Sigmoid colon (tissue), 4 donors: ENCODE measurements at regions not wholly inside any gene's neighbourhood (a gene's known extent, or its start where the extent isn't known, plus 50 kb on each side); places are given as distances from the start of the nearest gene placed in this dataset.

Source experiments
- CTCF ChIP-seq, 4 experiments: fragments of 450-650 bp in 3 of 4; fragments of 200-600 bp in 1 of 4; IDR thresholded peaks; one replicate each; pipeline ENCODE4 v1.5.1; 2016 to 2019; ENCODE audit warnings: antibody characterized with exemption in 4 of 4, mild to moderate bottlenecking in 3 of 4, moderate library complexity in 2 of 4
- POLR2AphosphoS5 ChIP-seq, 4 donors: sonication (generic); formaldehyde crosslinking; IDR thresholded peaks; one replicate each; pipeline ENCODE4 v1.6.1; 2017; ENCODE audit warnings: antibody characterized with exemption in 4 of 4

DNA sequence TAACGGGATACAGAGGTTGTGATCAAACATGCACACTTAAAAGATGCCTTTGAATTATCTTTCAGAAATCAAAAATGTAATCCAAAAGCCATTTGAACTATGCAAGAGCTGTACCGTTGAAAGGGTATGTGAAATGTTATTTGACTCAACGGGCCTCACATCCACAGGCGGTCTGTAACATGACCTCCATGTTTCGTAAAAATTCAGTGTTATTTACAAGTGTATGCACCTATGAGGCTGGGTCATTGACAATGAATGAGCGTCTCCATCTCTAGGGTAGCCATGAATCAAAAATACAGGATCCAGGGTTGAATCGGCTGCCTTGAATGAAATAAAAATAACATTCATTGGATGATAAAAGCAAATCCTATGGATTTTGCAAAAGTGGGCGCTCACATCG is 100.1 kb downstream of the CRLF2 start:
- no peak for TF ChIP-seq CTCF (IDR thresholded peaks at IDR 0.05)
- TF ChIP-seq POLR2AphosphoS5 (IDR thresholded peaks at IDR 0.05): no peak
